ENCODE measurements at regions not wholly inside any gene's neighbourhood (a gene's known extent, or its start where the extent isn't known, plus 50 kb on each side); places are given as distances from the start of the nearest gene placed in this dataset.

- TF ChIP-seq POLR2A (IDR thresholded peaks at IDR 0.05; ENCODE audit: low read depth, low read length) (no peak), POLR2AphosphoS5 (IDR thresholded peaks at IDR 0.05; ENCODE audit: low read depth, low read length) (no peak)
Observed at GRCh38 chr3:106245400-106245799, 376.6 kb upstream of the CBLB start.

All from GM12892 (cell line).